HEK293 (cell line): ENCODE measurements at regions not wholly inside any gene's neighbourhood (a gene's known extent, or its start where the extent isn't known, plus 50 kb on each side); places are given as distances from the start of the nearest gene placed in this dataset.

Experiments
- BCL11B ChIP-seq: fragments of 450-650 bp; formaldehyde crosslinking; IDR thresholded peaks from 2 replicates; pipeline ENCODE4 v1.5.1; 2016; ENCODE audit warnings: low read depth, missing biosample characterization, missing genetic modification characterization
- CTCF ChIP-seq: fragments of 450-650 bp; formaldehyde crosslinking; IDR thresholded peaks from 2 replicates; pipeline ENCODE4 v1.5.1; 2016; ENCODE audit warnings: missing biosample characterization, missing genetic modification characterization
- FEZF1 ChIP-seq: fragments of 450-650 bp; formaldehyde crosslinking; IDR thresholded peaks from 2 replicates; pipeline ENCODE4 v1.5.1; 2016; ENCODE audit warnings: missing biosample characterization, missing genetic modification characterization
- ZNF350 ChIP-seq: fragments of 450-650 bp; formaldehyde crosslinking; IDR thresholded peaks from 2 replicates; pipeline ENCODE4 v1.5.0; 2017; ENCODE audit warnings: missing biosample characterization, mild to moderate bottlenecking, missing genetic modification characterization
- ZNF398 ChIP-seq: fragments of 450-650 bp; formaldehyde crosslinking; IDR thresholded peaks from 2 replicates; pipeline ENCODE4 v1.5.1; 2017; ENCODE audit warnings: missing biosample characterization, missing genetic modification characterization
- ZNF747 ChIP-seq: fragments of 450-650 bp; formaldehyde crosslinking; IDR thresholded peaks from 2 replicates; pipeline ENCODE4 v1.5.1; 2016; ENCODE audit warnings: missing biosample characterization, missing genetic modification characterization
- ZNF830 ChIP-seq: fragments of 450-650 bp; IDR thresholded peaks from 2 replicates; pipeline ENCODE4 v1.5.0; 2018; ENCODE audit warnings: missing biosample characterization, missing genetic modification characterization, low read depth, mild to moderate bottlenecking, moderate library complexity
- TF ChIP-seq, protein P1 (sequence below): fragments of 450-650 bp; formaldehyde crosslinking; IDR thresholded peaks from 2 replicates; pipeline ENCODE4 v1.5.1; 2016; ENCODE audit warnings: missing biosample characterization, missing genetic modification characterization, borderline replicate concordance
- TF ChIP-seq, protein P2 (sequence below): fragments of 450-650 bp; formaldehyde crosslinking; IDR thresholded peaks from 2 replicates; pipeline ENCODE4 v1.5.1; 2016; ENCODE audit warnings: missing biosample characterization, missing genetic modification characterization
- TF ChIP-seq, protein P3 (sequence below): fragments of 450-650 bp; formaldehyde crosslinking; conservative IDR thresholded peaks from 2 replicates; pipeline ENCODE4 v1.5.1; 2016; ENCODE audit warnings: low read depth, missing biosample characterization, missing genetic modification characterization

- TF ChIP-seq BCL11B (tag by site-specific recombination) (no peak), CTCF (tag by site-specific recombination) (no peak), FEZF1 (tag by site-specific recombination) (no peak), ZNF747 (tag by site-specific recombination) (no peak), ZNF398 (tag by site-specific recombination) (no peak), ZNF830 (tag by site-specific recombination) (no peak), ZNF350 (tag by site-specific recombination) (no peak)
- TF ChIP-seq, protein P1, sequence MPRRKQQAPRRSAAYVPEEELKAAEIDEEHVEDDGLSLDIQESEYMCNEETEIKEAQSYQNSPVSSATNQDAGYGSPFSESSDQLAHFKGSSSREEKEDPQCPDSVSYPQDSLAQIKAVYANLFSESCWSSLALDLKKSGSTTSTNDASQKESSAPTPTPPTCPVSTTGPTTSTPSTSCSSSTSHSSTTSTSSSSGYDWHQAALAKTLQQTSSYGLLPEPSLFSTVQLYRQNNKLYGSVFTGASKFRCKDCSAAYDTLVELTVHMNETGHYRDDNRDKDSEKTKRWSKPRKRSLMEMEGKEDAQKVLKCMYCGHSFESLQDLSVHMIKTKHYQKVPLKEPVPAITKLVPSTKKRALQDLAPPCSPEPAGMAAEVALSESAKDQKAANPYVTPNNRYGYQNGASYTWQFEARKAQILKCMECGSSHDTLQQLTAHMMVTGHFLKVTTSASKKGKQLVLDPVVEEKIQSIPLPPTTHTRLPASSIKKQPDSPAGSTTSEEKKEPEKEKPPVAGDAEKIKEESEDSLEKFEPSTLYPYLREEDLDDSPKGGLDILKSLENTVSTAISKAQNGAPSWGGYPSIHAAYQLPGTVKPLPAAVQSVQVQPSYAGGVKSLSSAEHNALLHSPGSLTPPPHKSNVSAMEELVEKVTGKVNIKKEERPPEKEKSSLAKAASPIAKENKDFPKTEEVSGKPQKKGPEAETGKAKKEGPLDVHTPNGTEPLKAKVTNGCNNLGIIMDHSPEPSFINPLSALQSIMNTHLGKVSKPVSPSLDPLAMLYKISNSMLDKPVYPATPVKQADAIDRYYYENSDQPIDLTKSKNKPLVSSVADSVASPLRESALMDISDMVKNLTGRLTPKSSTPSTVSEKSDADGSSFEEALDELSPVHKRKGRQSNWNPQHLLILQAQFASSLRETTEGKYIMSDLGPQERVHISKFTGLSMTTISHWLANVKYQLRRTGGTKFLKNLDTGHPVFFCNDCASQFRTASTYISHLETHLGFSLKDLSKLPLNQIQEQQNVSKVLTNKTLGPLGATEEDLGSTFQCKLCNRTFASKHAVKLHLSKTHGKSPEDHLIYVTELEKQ: no peak
- TF ChIP-seq, protein P2, sequence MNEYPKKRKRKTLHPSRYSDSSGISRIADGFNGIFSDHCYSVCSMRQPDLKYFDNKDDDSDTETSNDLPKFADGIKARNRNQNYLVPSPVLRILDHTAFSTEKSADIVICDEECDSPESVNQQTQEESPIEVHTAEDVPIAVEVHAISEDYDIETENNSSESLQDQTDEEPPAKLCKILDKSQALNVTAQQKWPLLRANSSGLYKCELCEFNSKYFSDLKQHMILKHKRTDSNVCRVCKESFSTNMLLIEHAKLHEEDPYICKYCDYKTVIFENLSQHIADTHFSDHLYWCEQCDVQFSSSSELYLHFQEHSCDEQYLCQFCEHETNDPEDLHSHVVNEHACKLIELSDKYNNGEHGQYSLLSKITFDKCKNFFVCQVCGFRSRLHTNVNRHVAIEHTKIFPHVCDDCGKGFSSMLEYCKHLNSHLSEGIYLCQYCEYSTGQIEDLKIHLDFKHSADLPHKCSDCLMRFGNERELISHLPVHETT (tag by site-specific recombination): no peak
- TF ChIP-seq, protein P3, sequence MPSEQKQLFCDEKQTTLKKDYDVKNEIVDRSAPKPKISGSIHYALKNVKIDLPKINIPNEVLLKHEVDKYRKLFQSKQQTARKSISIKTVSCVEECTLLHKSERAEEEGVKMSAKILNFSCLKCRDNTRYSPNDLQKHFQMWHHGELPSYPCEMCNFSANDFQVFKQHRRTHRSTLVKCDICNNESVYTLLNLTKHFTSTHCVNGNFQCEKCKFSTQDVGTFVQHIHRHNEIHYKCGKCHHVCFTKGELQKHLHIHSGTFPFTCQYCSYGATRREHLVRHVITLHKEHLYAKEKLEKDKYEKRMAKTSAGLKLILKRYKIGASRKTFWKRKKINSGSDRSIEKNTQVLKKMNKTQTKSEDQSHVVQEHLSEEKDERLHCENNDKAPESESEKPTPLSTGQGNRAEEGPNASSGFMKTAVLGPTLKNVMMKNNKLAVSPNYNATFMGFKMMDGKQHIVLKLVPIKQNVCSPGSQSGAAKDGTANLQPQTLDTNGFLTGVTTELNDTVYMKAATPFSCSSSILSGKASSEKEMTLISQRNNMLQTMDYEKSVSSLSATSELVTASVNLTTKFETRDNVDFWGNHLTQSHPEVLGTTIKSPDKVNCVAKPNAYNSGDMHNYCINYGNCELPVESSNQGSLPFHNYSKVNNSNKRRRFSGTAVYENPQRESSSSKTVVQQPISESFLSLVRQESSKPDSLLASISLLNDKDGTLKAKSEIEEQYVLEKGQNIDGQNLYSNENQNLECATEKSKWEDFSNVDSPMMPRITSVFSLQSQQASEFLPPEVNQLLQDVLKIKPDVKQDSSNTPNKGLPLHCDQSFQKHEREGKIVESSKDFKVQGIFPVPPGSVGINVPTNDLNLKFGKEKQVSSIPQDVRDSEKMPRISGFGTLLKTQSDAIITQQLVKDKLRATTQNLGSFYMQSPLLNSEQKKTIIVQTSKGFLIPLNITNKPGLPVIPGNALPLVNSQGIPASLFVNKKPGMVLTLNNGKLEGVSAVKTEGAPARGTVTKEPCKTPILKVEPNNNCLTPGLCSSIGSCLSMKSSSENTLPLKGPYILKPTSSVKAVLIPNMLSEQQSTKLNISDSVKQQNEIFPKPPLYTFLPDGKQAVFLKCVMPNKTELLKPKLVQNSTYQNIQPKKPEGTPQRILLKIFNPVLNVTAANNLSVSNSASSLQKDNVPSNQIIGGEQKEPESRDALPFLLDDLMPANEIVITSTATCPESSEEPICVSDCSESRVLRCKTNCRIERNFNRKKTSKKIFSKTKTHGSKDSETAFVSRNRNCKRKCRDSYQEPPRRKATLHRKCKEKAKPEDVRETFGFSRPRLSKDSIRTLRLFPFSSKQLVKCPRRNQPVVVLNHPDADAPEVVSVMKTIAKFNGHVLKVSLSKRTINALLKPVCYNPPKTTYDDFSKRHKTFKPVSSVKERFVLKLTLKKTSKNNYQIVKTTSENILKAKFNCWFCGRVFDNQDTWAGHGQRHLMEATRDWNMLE (tag by site-specific recombination): no peak
These were observed 155.5 kb downstream of the THBS2 start for GRCh38 chr6:169098116-169098515.
